ENCODE measurements at regions not wholly inside any gene's neighbourhood (a gene's known extent, or its start where the extent isn't known, plus 50 kb on each side); places are given as distances from the start of the nearest gene placed in this dataset.

DNA sequence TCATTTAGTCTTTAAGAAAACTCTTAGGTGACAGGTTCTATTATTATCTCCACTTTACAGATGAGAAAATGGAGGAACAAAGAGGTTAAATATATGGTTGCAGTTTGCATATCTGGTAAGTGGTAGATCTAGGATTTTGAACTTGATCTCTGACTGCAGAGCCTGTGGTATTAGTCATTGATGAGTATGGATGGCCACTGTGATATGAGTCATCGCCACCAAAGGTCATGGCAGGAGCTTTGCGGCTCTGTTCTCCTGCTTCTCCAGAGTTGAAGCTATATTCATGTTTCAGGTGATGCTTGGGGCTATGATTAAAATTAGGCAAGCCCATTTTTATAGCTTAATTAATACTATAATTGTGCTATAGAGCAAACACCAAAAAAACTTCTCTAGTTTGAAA lies 306.2 kb upstream of the DPPA4 start:
- TF ChIP-seq, protein P1, sequence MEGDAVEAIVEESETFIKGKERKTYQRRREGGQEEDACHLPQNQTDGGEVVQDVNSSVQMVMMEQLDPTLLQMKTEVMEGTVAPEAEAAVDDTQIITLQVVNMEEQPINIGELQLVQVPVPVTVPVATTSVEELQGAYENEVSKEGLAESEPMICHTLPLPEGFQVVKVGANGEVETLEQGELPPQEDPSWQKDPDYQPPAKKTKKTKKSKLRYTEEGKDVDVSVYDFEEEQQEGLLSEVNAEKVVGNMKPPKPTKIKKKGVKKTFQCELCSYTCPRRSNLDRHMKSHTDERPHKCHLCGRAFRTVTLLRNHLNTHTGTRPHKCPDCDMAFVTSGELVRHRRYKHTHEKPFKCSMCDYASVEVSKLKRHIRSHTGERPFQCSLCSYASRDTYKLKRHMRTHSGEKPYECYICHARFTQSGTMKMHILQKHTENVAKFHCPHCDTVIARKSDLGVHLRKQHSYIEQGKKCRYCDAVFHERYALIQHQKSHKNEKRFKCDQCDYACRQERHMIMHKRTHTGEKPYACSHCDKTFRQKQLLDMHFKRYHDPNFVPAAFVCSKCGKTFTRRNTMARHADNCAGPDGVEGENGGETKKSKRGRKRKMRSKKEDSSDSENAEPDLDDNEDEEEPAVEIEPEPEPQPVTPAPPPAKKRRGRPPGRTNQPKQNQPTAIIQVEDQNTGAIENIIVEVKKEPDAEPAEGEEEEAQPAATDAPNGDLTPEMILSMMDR (IDR thresholded peaks at IDR 0.05) = no peak
- no peak for TF ChIP-seq POLR2A (IDR thresholded peaks at IDR 0.05)

Data from uterus (tissue), 2 donors.